Panc1 (cell line): ENCODE measurements at regions not wholly inside any gene's neighbourhood (a gene's known extent, or its start where the extent isn't known, plus 50 kb on each side); places are given as distances from the start of the nearest gene placed in this dataset.

Experiments used
- ATAC-seq: fragments of 200-7000 bp; cut with Tn5 transposase; 2 replicates; pipeline ENCODE4 v1.9.1; 2020; ENCODE audit warnings: mild to moderate bottlenecking, moderate library complexity
- BruUV-seq: library from RNA; stranded (reverse); fragments of 400-500 nt; replicated peaks from 2 replicates; lab custom pipeline; 2021; lab: Mats Ljungman, UMichigan
- CTCF ChIA-PET: fragments of 300-600 bp; sonication (Branson Sonifier 250); formaldehyde crosslinking; loops from one replicate; lab custom pipeline; 2022; ENCODE audit warnings: antibody characterized with exemption; lab: Charles Lee
- POLR2A ChIA-PET: fragments of 300-600 bp; sonication (Branson Sonifier 250); formaldehyde crosslinking; loops from one replicate; lab custom pipeline; 2022; ENCODE audit warnings: antibody characterized with exemption; lab: Charles Lee
- DNase-seq: peaks from one replicate; pipeline ENCODE4 v3.0.0-alpha.2; 2010; ENCODE audit warnings: low read depth, low spot score
- H3K27ac ChIP-seq: 2 replicates; pipeline ENCODE4 v1.5.1; 2011; ENCODE audit warnings: mild to moderate bottlenecking, low read length, inconsistent platforms
- H3K27me3 ChIP-seq: fragments of 200-500 bp; sonication (Bioruptor generic); 2 replicates; pipeline ENCODE4 v1.6.0; 2014; ENCODE audit warnings: low read length, inconsistent platforms; ENCODE audit not compliant: control insufficient read depth, insufficient read depth
- H3K36me3 ChIP-seq: fragments of 200-500 bp; sonication (Bioruptor generic); 2 replicates; pipeline ENCODE4 v1.5.1; 2014; ENCODE audit warnings: inconsistent platforms, mild to moderate bottlenecking, low read length, moderate library complexity; ENCODE audit not compliant: control insufficient read depth, insufficient read depth
- H3K4me1 ChIP-seq: 2 replicates; pipeline ENCODE4 v1.5.1; 2011; ENCODE audit warnings: inconsistent platforms, mild to moderate bottlenecking, low read length, moderate library complexity; ENCODE audit not compliant: control insufficient read depth, insufficient read depth
- H3K4me3 ChIP-seq, 2 experiments: 2 replicates each; pipeline ENCODE4 v1.5.1; 2011 to 2012; ENCODE audit warnings: low read depth in 2 of 2, low read length in 2 of 2, mild to moderate bottlenecking in 2 of 2, inconsistent platforms in 1 of 2, moderate library complexity in 1 of 2
- H3K9me3 ChIP-seq: fragments of 200-500 bp; sonication (Bioruptor generic); 2 replicates; pipeline ENCODE4 v1.5.1; 2014; ENCODE audit warnings: low read depth, mild to moderate bottlenecking, inconsistent platforms, low read length, moderate library complexity; ENCODE audit not compliant: control insufficient read depth, insufficient read depth
- POLR2AphosphoS5 ChIP-seq: IDR thresholded peaks from 2 replicates; pipeline ENCODE4 v1.6.1; 2012; ENCODE audit warnings: mild to moderate bottlenecking, low read depth, low read length, moderate library complexity
- SIN3A ChIP-seq: IDR thresholded peaks from 2 replicates; pipeline ENCODE4 v1.6.1; 2012; ENCODE audit warnings: low read depth, mild to moderate bottlenecking, low read length, moderate library complexity, borderline replicate concordance; ENCODE audit not compliant: insufficient read depth
- TCF7L2 ChIP-seq: IDR thresholded peaks from 2 replicates; pipeline ENCODE4 v1.6.1; 2011; ENCODE audit warnings: mild to moderate bottlenecking, low read depth, low read length, inconsistent platforms
- in situ Hi-C: cut with HindIII; loops from 2 replicates; pipeline ENCODE4 v1.10.0; 2016; ENCODE audit warnings: low sequenced_read_pairs, low pct_unique_long_range_greater_than_20kb
- intact Hi-C: fragments of 100-400 bp; cut with micrococcal nuclease; formaldehyde crosslinking; loops from one replicate; pipeline ENCODE4 v1.10.0; 2022; ENCODE audit not compliant: unreplicated experiment
- TF ChIP-seq, protein P1 (sequence below), 2 experiments: IDR thresholded peaks; 2 replicates each; pipeline ENCODE4 v1.6.1; 2011 to 2012; ENCODE audit warnings: low read depth in 2 of 2, control low read depth in 1 of 2, low read length in 1 of 2, mild to moderate bottlenecking in 1 of 2, moderate library complexity in 1 of 2; ENCODE audit not compliant: insufficient read depth in 1 of 2
- TF ChIP-seq, protein P2 (sequence below): fragments of 450-650 bp; IDR thresholded peaks from 2 replicates; pipeline ENCODE4 v1.5.1; 2017; ENCODE audit warnings: mild to moderate bottlenecking

DNA sequence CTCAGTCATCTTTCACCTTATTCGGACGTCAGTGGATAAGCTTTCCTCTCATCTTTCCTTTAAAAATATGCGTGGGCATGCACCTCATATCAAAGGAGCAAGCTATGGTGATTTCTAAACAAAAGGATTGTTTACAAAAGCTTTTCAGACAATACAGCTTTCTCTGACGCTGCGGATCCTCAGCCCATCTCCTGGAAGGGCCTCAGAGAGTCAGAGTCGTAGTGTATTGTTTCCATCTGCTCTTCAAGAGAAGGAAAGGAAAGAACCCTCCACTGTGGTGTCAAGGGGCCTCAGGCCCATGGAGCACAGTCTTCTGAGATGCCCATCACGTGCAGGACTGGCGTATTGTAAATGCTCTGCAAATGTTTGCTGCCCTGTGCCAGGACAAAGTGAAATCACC, 163.4 kb upstream of the MAP1B start:
- intact Hi-C loops (no loop called here), in situ Hi-C loops (no loop called here)
- POLR2A ChIA-PET: no interaction called here
- Histone ChIP-seq H3K27ac (no peak overlapping the region), H3K4me1 (no peaks in the 10 kb centered on the region), H3K36me3 (no peaks in the 10 kb centered on the region), H3K4me3 (no peak overlapping the region), H3K9me3 (no peaks in the 10 kb centered on the region), H3K27me3 (peaks cover 3% of the 10 kb centered on the region; the same call in 1 of the 2 replicates)
- no peak for DNase-seq
- ATAC-seq: no peak
- TF ChIP-seq SIN3A (no peak), POLR2AphosphoS5 (no peak), TCF7L2 (no peak)
- TF ChIP-seq, protein P1, sequence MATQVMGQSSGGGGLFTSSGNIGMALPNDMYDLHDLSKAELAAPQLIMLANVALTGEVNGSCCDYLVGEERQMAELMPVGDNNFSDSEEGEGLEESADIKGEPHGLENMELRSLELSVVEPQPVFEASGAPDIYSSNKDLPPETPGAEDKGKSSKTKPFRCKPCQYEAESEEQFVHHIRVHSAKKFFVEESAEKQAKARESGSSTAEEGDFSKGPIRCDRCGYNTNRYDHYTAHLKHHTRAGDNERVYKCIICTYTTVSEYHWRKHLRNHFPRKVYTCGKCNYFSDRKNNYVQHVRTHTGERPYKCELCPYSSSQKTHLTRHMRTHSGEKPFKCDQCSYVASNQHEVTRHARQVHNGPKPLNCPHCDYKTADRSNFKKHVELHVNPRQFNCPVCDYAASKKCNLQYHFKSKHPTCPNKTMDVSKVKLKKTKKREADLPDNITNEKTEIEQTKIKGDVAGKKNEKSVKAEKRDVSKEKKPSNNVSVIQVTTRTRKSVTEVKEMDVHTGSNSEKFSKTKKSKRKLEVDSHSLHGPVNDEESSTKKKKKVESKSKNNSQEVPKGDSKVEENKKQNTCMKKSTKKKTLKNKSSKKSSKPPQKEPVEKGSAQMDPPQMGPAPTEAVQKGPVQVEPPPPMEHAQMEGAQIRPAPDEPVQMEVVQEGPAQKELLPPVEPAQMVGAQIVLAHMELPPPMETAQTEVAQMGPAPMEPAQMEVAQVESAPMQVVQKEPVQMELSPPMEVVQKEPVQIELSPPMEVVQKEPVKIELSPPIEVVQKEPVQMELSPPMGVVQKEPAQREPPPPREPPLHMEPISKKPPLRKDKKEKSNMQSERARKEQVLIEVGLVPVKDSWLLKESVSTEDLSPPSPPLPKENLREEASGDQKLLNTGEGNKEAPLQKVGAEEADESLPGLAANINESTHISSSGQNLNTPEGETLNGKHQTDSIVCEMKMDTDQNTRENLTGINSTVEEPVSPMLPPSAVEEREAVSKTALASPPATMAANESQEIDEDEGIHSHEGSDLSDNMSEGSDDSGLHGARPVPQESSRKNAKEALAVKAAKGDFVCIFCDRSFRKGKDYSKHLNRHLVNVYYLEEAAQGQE (IDR thresholded peaks at IDR 0.05; ENCODE audit: insufficient read depth in 1 of 2, low read depth in 2 of 2, low read length in 1 of 2): no peak
- TF ChIP-seq, protein P2, sequence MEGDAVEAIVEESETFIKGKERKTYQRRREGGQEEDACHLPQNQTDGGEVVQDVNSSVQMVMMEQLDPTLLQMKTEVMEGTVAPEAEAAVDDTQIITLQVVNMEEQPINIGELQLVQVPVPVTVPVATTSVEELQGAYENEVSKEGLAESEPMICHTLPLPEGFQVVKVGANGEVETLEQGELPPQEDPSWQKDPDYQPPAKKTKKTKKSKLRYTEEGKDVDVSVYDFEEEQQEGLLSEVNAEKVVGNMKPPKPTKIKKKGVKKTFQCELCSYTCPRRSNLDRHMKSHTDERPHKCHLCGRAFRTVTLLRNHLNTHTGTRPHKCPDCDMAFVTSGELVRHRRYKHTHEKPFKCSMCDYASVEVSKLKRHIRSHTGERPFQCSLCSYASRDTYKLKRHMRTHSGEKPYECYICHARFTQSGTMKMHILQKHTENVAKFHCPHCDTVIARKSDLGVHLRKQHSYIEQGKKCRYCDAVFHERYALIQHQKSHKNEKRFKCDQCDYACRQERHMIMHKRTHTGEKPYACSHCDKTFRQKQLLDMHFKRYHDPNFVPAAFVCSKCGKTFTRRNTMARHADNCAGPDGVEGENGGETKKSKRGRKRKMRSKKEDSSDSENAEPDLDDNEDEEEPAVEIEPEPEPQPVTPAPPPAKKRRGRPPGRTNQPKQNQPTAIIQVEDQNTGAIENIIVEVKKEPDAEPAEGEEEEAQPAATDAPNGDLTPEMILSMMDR: no peak
- no TSS peak for BruUV-seq
- CTCF ChIA-PET: no interaction called here

DNA sequence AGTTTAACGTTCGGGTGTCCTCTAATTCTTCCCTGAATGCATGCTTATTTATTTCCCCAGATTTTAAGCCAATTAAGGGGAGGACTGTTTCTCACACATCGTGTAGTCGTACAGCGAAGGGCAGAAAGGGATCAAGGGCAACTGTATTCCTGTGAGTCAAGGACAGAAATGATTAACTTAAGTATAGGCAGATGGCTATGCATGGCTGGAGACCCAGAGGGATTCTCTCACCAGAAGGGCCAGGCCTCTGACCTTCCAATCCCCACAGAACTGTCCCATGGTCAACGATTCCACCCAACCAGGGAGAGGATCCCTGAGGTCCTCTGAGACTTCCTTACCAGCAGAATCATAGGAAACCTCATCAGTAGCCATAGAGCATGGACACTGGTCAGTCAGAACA, 161.8 kb upstream of the MAP1B start:
- Histone ChIP-seq H3K9me3 (no peaks in the 10 kb centered on the region), H3K27ac (no peak overlapping the region), H3K4me3 (no peak overlapping the region), H3K27me3 (peaks cover 3% of the 10 kb centered on the region; the same call in 1 of the 2 replicates), H3K4me1 (no peaks in the 10 kb centered on the region), H3K36me3 (no peaks in the 10 kb centered on the region)
- CTCF ChIA-PET: no interaction called here
- BruUV-seq: no TSS peak
- ATAC-seq: no peak
- POLR2A ChIA-PET: no interaction called here
- TF ChIP-seq TCF7L2 (no peak), SIN3A (no peak), POLR2AphosphoS5 (no peak)
- TF ChIP-seq, protein P2: no peak
- TF ChIP-seq, protein P1 (IDR thresholded peaks at IDR 0.05; ENCODE audit: insufficient read depth in 1 of 2, low read depth in 2 of 2, low read length in 1 of 2): no peak
- no peak for DNase-seq
- intact Hi-C loops: no loop called here
- in situ Hi-C loops: no loop called here
